Kidney (tissue), 13 donors: ENCODE measurements at regions not wholly inside any gene's neighbourhood (a gene's known extent, or its start where the extent isn't known, plus 50 kb on each side); places are given as distances from the start of the nearest gene placed in this dataset.

ENCODE experiments used
- DNase-seq, 5 donors: peaks; one replicate each; pipeline ENCODE4 v3.0.0-alpha.2; 2013 to 2020
- FAIRE-seq: peaks from 2 replicates; lab custom pipeline; 2012; peaks lifted over from hg19 to GRCh38; lab: Jason Lieb, UNC
- H3K27ac ChIP-seq, 2 donors: one replicate each; pipeline ENCODE4 v1.7.0; 2013; ENCODE audit warnings: low read depth in 2 of 2, low read length in 2 of 2, inconsistent platforms in 1 of 2
- H3K27me3 ChIP-seq: one replicate; pipeline ENCODE4 v1.7.1; 2013; ENCODE audit warnings: low read length, inconsistent platforms; ENCODE audit not compliant: control insufficient read depth, insufficient read depth
- H3K36me3 ChIP-seq, 3 donors: one replicate each; pipeline versions ENCODE4 v1.7.0 to v1.7.1; 2013; ENCODE audit warnings: low read length in 3 of 3, control low read depth in 1 of 3, inconsistent platforms in 1 of 3; ENCODE audit not compliant: insufficient read depth in 3 of 3, control insufficient read depth in 2 of 3
- H3K4me1 ChIP-seq, 3 donors: one replicate each; pipeline versions ENCODE4 v1.7.0 to v1.7.1; 2013; ENCODE audit warnings: low read length in 3 of 3, inconsistent platforms in 1 of 3, low read depth in 1 of 3; ENCODE audit not compliant: control insufficient read depth in 2 of 3, insufficient read depth in 2 of 3
- H3K4me3 ChIP-seq, 3 donors: one replicate each; pipeline versions ENCODE4 v1.7.0 to v1.8.1; 2013; ENCODE audit warnings: low read length in 3 of 3, control low read depth in 1 of 3, inconsistent platforms in 1 of 3
- H3K9ac ChIP-seq, 3 donors: one replicate each; pipeline versions ENCODE4 v1.7.0 to v1.7.1; 2013; ENCODE audit warnings: low read length in 3 of 3, control low read depth in 1 of 3, inconsistent platforms in 1 of 3
- H3K9me3 ChIP-seq, 3 donors: one replicate each; pipeline versions ENCODE4 v1.7.0 to v1.7.1; 2013; ENCODE audit warnings: low read length in 3 of 3, control low read depth in 1 of 3, inconsistent platforms in 1 of 3; ENCODE audit not compliant: control insufficient read depth in 2 of 3, insufficient read depth in 1 of 3
- CTCF ChIP-seq: IDR thresholded peaks from 3 replicates; pipeline ENCODE4 v1.5.1; 2012; ENCODE audit warnings: mild to moderate bottlenecking, moderate library complexity, borderline replicate concordance; ENCODE audit not compliant: insufficient read depth; ENCODE audit errors: extremely low read depth
- intact Hi-C: fragments of 100-400 bp; cut with DNase I; formaldehyde crosslinking; loops from one replicate; pipeline ENCODE4 v1.11.1; 2022
- donor health status: control.
- donor health status: control.
- donor health status: control.
- donor health status: control.
- donor health status: control.
- donor health status: DM: yes; HTN: yes; CAD: no.
- donor health status: Normal renal cell carcinoma (clear cell type).

GRCh38 chr10:37733822-37734221 is 123.6 kb downstream of the ZNF248 start:
- DNase-seq, result no peak
- FAIRE-seq, result no peak
- Histone ChIP-seq H3K27me3 (no peaks in the 10 kb centered on the region), H3K4me3 (no peak overlapping the region), H3K9ac (no peak overlapping the region), H3K4me1 (no peaks in the 10 kb centered on the region), H3K27ac (no peak overlapping the region), H3K9me3 (no peaks in the 10 kb centered on the region), H3K36me3 (no peaks in the 10 kb centered on the region)
- TF ChIP-seq CTCF, result no peak
- intact Hi-C loops, result no loop called here

- TF ChIP-seq CTCF, result no peak
Measured at GRCh38 chr10:37732685-37733084, 124.7 kb downstream of the ZNF248 start.

GRCh38 chr10:37728830-37729229 is 128.6 kb downstream of the ZNF248 start:
- intact Hi-C loops, result no loop called here
- H3K4me1 ChIP-seq, result no peaks in the 10 kb centered on the region
- no peak overlapping the region for H3K27ac ChIP-seq

More at GRCh38 chr10:37732685-37733084, 124.7 kb downstream of the ZNF248 start:
- Histone ChIP-seq H3K4me3 (no peak overlapping the region), H3K4me1 (no peaks in the 10 kb centered on the region), H3K9ac (no peak overlapping the region), H3K27me3 (no peaks in the 10 kb centered on the region), H3K9me3 (no peaks in the 10 kb centered on the region), H3K36me3 (no peaks in the 10 kb centered on the region), H3K27ac (no peak overlapping the region)
- DNase-seq (no peak), FAIRE-seq (no peak)
- intact Hi-C loops, result no loop called here

More at GRCh38 chr10:37728830-37729229, 128.6 kb downstream of the ZNF248 start:
- no peaks in the 10 kb centered on the region for H3K9me3 ChIP-seq
- no peaks in the 10 kb centered on the region for H3K27me3 ChIP-seq
- no peaks in the 10 kb centered on the region for H3K36me3 ChIP-seq
- H3K9ac ChIP-seq, result no peak overlapping the region
- H3K4me3 ChIP-seq, result no peak overlapping the region
- TF ChIP-seq CTCF, result no peak
- FAIRE-seq (no peak), DNase-seq (no peak)
